Kidney glomerular epithelial cell (primary cell): ENCODE measurements at regions not wholly inside any gene's neighbourhood (a gene's known extent, or its start where the extent isn't known, plus 50 kb on each side); places are given as distances from the start of the nearest gene placed in this dataset.

Experiments
- DNase-seq: peaks from one replicate; lab custom pipeline; 2025; lab: John Stamatoyannopoulos, UW

- no peak for DNase-seq
Observed at GRCh38 chr2:120852200-120852815, 116.6 kb downstream of the GLI2 start.

GRCh38 chr2:120853306-120854013, 117.8 kb downstream of the GLI2 start:
- no peak for DNase-seq

- no peak for DNase-seq
Observed at GRCh38 chr2:120854014-120854620, 118.4 kb downstream of the GLI2 start.

GRCh38 chr2:120854766-120855530, 119.3 kb downstream of the GLI2 start:
- DNase-seq: no peak

GRCh38 chr2:120855855-120856405, 120.3 kb downstream of the GLI2 start:
- DNase-seq: no peak

- no peak for DNase-seq
Observed at GRCh38 chr2:120856421-120856862, 120.8 kb downstream of the GLI2 start.

- no peak for DNase-seq
Observed at GRCh38 chr2:120857422-120857821, 121.8 kb downstream of the GLI2 start.

- no peak for DNase-seq
Observed at GRCh38 chr2:120857931-120858330, 122.3 kb downstream of the GLI2 start.

- no peak for DNase-seq
Observed at GRCh38 chr2:120858361-120859106, 122.9 kb downstream of the GLI2 start.

- no peak for DNase-seq
Observed at GRCh38 chr2:120859128-120859527, 123.5 kb downstream of the GLI2 start.

- no peak for DNase-seq
Observed at GRCh38 chr2:120859814-120860578, 124.3 kb downstream of the GLI2 start.

GRCh38 chr2:120860579-120860922, 124.9 kb downstream of the GLI2 start:
- DNase-seq: no peak

- DNase-seq: no peak
Observed at GRCh38 chr2:120861191-120861575, 125.5 kb downstream of the GLI2 start.

GRCh38 chr2:120861576-120862191, 126.0 kb downstream of the GLI2 start:
- DNase-seq: no peak

- DNase-seq: no peak
Observed at GRCh38 chr2:120862201-120863060, 126.8 kb downstream of the GLI2 start.

- no peak for DNase-seq
Observed at GRCh38 chr2:120863146-120863545, 127.5 kb downstream of the GLI2 start.

GRCh38 chr2:120863661-120864320, 128.1 kb downstream of the GLI2 start:
- DNase-seq: no peak

- no peak for DNase-seq
Observed at GRCh38 chr2:120864981-120865380, 129.3 kb downstream of the GLI2 start.

GRCh38 chr2:120865656-120866055, 130.0 kb downstream of the GLI2 start:
- DNase-seq: no peak
